GM19468 (cell line): ENCODE measurements at regions not wholly inside any gene's neighbourhood (a gene's known extent, or its start where the extent isn't known, plus 50 kb on each side); places are given as distances from the start of the nearest gene placed in this dataset.

Experiments
- ATAC-seq: cut with Tn5 transposase; IDR thresholded peaks from one replicate; pipeline ENCODE4 v1.9.1; 2021; ENCODE audit warnings: mild to moderate bottlenecking, moderate library complexity, moderate number of reproducible peaks; ENCODE audit not compliant: unreplicated experiment; ENCODE audit errors: extremely low read depth

DNA sequence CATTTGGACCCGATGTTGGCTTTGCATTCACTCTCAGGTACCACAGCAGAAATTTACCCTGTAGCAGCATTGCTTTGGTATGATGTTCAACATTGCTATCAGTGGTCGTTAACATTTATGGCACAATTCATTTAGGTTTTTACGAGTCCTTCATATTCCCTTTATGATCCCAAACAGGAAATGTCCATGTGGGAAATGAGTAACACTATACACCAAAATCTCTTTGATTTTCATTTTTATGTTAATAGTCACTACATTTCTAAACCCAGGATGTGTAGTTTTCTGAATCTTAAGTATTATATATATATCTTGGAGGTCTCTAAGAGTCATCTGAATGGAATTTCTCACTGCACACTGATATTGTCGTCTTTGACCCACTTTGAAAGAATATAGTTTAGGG lies 78.5 kb upstream of the RBMS3 start:
- ATAC-seq = no peak

DNA sequence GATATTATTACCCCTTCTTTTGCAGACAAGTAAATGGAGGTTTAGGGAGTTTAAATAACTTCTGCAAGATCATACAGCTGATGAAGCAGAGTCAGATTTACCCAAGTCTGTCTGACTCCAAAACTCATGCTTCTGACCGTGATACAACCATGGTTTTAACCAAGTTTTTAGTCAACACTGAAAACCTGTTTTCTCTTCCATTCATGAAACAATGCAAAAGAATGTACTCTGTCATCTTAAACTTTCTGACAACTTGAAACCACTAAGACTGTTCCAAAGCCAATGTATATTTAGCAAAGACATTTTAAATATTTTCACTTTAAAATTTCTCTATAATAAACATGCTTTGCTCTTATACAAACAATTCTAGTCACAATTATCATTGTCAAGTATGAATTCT lies 77.0 kb upstream of the RBMS3 start:
- ATAC-seq = no peak

- ATAC-seq = no peak
These were observed 73.4 kb upstream of the RBMS3 start for GRCh38 chr3:29207427-29207826.

- ATAC-seq = no peak
These were observed 68.0 kb upstream of the RBMS3 start for GRCh38 chr3:29212789-29213433.

GRCh38 chr3:29214009-29214658 lies 66.7 kb upstream of the RBMS3 start:
- ATAC-seq = no peak

DNA sequence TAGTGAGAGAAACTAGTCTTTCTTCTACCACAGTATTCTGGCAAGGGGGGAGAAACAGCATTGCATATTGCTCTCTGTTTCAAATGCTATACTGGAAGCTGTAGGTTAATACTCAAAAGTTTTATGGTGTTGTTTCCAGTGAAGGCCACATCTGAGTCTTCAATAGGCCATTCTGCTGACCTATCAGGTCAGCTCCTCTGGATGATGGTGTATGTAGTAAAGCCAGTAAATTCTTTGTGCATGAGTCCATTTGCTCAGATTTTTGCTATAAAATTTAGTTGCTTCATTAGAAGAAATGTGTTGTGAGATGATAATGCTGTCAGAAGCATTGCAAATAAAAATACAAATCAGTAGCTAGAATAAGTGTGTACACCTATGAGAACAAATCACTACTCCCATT lies 64.9 kb upstream of the RBMS3 start:
- ATAC-seq = no peak

GRCh38 chr3:29226706-29227105 lies 54.2 kb upstream of the RBMS3 start:
- no peak for ATAC-seq

DNA sequence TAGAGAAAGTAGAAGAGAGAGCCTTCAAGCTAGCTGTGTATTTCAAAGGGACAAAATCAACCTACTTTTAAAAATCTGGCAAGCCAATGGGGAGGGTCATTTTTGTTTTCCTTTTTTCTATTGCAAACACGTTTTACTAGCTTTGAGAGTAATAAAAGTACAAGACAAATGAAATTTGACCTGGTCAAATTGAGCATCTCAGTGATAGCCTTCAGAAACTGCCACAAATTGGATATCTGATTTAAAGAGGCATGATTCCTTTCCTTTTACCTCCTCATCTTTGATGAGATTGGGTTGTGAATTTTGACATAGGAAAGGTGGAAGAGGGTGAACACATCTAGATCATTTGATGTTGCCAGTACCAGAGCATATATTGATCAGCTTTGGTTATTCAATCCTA lies 53.6 kb upstream of the RBMS3 start:
- no peak for ATAC-seq
